Esophagus muscularis mucosa (tissue), 4 donors: ENCODE measurements at regions not wholly inside any gene's neighbourhood (a gene's known extent, or its start where the extent isn't known, plus 50 kb on each side); places are given as distances from the start of the nearest gene placed in this dataset.

Experiments used
- DNase-seq: peaks from one replicate; pipeline ENCODE4 v3.0.0-alpha.2; 2017; ENCODE audit errors: extremely low spot score
- H3K27ac ChIP-seq, 4 donors: fragments of 200-600 bp; sonication (generic); replicated peaks in 1 of 4; 1 replicate in 3 of 4; 2 replicates in 1 of 4; pipeline ENCODE4 v1.5.1; 2016 to 2019; ENCODE audit warnings: mild to moderate bottlenecking in 1 of 4
- H3K27me3 ChIP-seq, 4 donors: fragments of 200-600 bp; sonication (generic); one replicate each; pipeline versions ENCODE4 v1.5.1 to v1.6.0; 2016 to 2019
- H3K36me3 ChIP-seq, 4 donors: fragments of 200-600 bp; sonication (generic); one replicate each; pipeline ENCODE4 v1.5.1; 2016 to 2019
- H3K4me1 ChIP-seq, 4 donors: fragments of 200-600 bp; sonication (generic); one replicate each; pipeline ENCODE4 v1.5.1; 2016 to 2019
- H3K4me3 ChIP-seq, 4 donors: fragments of 200-600 bp; sonication (generic); 1 replicate in 2 of 4; 2 replicates in 2 of 4; pipeline ENCODE4 v1.5.1; 2016 to 2019; ENCODE audit warnings: mild to moderate bottlenecking in 4 of 4, moderate library complexity in 1 of 4
- H3K9me3 ChIP-seq, 4 donors: fragments of 200-600 bp; sonication (generic); 1 replicate in 3 of 4; 2 replicates in 1 of 4; pipeline ENCODE4 v1.5.1; 2016 to 2019
- EP300 ChIP-seq: sonication (generic); formaldehyde crosslinking; IDR thresholded peaks from one replicate; pipeline ENCODE4 v1.6.1; 2017; ENCODE audit warnings: antibody characterized with exemption
- POLR2A ChIP-seq: fragments of 450-650 bp; IDR thresholded peaks from one replicate; pipeline ENCODE4 v1.6.1; 2017; ENCODE audit warnings: antibody characterized with exemption, moderate library complexity, mild to moderate bottlenecking, low read depth
- POLR2AphosphoS5 ChIP-seq, 2 donors: sonication (generic); formaldehyde crosslinking; IDR thresholded peaks; one replicate each; pipeline ENCODE4 v1.6.1; 2017; ENCODE audit warnings: antibody characterized with exemption in 2 of 2
- WGBS: methylation state at CpG from one replicate; pipeline ENCODE4 v1.1.5; 2018; 5-methylcytosine and 5-hydroxymethylcytosine counted together
- intact Hi-C: fragments of 100-400 bp; cut with DNase I; formaldehyde crosslinking; loops from one replicate; pipeline ENCODE4 v1.15.1; 2023
- TF ChIP-seq, protein P1 (sequence below), 3 experiments: fragments of 200-600 bp in 2 of 3; fragments of 450-650 bp in 1 of 3; sonication (generic) in 2 of 3; IDR thresholded peaks; one replicate each; pipeline ENCODE4 v1.5.1; 2017 to 2019; ENCODE audit warnings: antibody characterized with exemption in 3 of 3, mild to moderate bottlenecking in 2 of 3, moderate library complexity in 1 of 3

DNA sequence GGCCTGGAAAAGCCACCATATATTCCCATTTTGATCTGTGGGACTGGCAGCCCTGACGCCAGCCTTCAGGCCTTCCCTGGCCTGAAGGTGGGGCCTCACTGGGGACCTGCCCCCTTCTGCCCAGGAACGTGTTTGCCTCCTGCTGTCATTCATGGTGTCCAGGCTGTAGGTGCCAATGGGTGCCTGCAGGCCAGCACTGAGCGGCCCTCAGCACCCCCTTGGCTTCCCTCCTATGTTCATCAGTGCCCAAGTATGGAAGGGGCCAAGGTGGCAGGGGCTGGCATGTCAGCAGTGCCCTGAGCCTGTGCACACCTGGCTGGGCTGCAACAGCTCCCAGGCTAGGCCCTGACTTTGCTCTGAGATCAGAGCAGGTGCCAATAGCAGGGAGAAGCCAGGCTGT, 800.3 kb upstream of the RAB6C start:
- TF ChIP-seq POLR2A, result no peak
- TF ChIP-seq POLR2AphosphoS5 (IDR thresholded peaks at IDR 0.05), result no peak
- TF ChIP-seq EP300, result no peak
- TF ChIP-seq, protein P1, sequence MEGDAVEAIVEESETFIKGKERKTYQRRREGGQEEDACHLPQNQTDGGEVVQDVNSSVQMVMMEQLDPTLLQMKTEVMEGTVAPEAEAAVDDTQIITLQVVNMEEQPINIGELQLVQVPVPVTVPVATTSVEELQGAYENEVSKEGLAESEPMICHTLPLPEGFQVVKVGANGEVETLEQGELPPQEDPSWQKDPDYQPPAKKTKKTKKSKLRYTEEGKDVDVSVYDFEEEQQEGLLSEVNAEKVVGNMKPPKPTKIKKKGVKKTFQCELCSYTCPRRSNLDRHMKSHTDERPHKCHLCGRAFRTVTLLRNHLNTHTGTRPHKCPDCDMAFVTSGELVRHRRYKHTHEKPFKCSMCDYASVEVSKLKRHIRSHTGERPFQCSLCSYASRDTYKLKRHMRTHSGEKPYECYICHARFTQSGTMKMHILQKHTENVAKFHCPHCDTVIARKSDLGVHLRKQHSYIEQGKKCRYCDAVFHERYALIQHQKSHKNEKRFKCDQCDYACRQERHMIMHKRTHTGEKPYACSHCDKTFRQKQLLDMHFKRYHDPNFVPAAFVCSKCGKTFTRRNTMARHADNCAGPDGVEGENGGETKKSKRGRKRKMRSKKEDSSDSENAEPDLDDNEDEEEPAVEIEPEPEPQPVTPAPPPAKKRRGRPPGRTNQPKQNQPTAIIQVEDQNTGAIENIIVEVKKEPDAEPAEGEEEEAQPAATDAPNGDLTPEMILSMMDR (IDR thresholded peaks at IDR 0.05), result no peak
- no peaks in the 10 kb centered on the region for H3K4me1 ChIP-seq
- intact Hi-C loops, result no loop called here
- no peaks in the 10 kb centered on the region for H3K9me3 ChIP-seq
- no peaks in the 10 kb centered on the region for H3K27me3 ChIP-seq
- DNase-seq, result peak; percentile 82
- no peaks in the 10 kb centered on the region for H3K36me3 ChIP-seq
- no peak overlapping the region for H3K27ac ChIP-seq
- no peak overlapping the region for H3K4me3 ChIP-seq
- WGBS, result 72% methylated on average over 2 of the region's 3 CpGs

DNA sequence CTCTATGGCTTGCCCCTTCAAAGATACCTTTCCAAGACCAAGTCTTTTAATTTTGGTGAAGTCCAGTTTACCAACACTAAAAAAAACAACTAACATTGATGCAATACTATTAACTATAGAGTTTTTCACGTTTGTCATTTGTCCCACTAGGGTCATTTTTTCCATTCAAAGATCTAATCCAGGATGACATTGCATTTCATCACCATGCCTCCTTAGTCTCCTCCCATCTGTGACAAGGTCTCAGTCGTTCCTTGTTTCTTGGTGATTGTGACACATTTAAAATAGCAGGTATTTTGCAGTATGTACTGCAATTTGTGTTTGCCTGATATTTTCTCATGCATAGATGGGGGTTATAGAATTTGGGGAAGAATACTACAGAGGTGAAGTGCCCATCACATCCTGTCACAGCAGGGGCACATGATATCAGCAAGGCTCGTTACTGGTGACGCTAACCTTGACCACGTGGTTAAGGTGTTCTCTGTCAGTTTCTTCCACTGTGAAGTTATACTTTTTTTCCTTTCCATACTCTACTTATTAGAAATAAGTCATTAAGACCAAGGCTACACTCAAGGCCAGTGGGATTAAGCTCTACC, 799.2 kb upstream of the RAB6C start:
- 77% methylated on average over 5 of the region's 5 CpGs for WGBS
- H3K4me1 ChIP-seq, result no peaks in the 10 kb centered on the region
- intact Hi-C loops, result no loop called here

DNA sequence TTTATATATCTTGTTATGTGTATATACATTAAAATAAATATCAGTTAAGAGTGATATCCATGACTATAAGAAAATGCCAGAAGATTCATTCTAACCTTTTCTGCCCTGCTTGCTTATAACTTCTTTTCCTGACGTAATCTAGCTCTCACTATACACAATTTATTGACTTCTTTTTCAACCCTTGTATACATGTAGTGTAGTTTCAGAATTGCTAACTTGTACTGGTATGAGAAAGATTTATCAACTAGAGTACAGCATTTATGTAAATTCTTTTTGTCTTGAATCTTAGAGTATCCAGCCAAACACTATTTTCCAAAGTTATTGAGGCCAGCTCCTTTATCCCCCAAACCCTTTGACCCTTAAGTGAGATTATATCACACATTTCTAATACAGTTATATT, 798.0 kb upstream of the RAB6C start:
- no peaks in the 10 kb centered on the region for H3K4me1 ChIP-seq
- no peaks in the 10 kb centered on the region for H3K27me3 ChIP-seq
- no peaks in the 10 kb centered on the region for H3K36me3 ChIP-seq
- no peak overlapping the region for H3K27ac ChIP-seq
- intact Hi-C loops, result no loop called here
- WGBS, result 85% methylated on average over 1 of the region's 1 CpG
- no peak overlapping the region for H3K4me3 ChIP-seq
- H3K9me3 ChIP-seq, result no peaks in the 10 kb centered on the region
- TF ChIP-seq EP300 (no peak), POLR2AphosphoS5 (IDR thresholded peaks at IDR 0.05) (no peak), POLR2A (no peak)
- TF ChIP-seq, protein P1 (IDR thresholded peaks at IDR 0.05), result no peak
- no peak for DNase-seq

More for the DNA sequence above, 799.2 kb upstream of the RAB6C start:
- H3K9me3 ChIP-seq, result no peaks in the 10 kb centered on the region
- DNase-seq, result peak; percentile 50
- TF ChIP-seq, protein P1 (IDR thresholded peaks at IDR 0.05), result no peak
- no peak for TF ChIP-seq POLR2A
- TF ChIP-seq EP300, result no peak
- TF ChIP-seq POLR2AphosphoS5 (IDR thresholded peaks at IDR 0.05), result no peak
- H3K36me3 ChIP-seq, result no peaks in the 10 kb centered on the region
- H3K27me3 ChIP-seq, result no peaks in the 10 kb centered on the region
- H3K4me3 ChIP-seq, result no peak overlapping the region
- no peak overlapping the region for H3K27ac ChIP-seq

DNA sequence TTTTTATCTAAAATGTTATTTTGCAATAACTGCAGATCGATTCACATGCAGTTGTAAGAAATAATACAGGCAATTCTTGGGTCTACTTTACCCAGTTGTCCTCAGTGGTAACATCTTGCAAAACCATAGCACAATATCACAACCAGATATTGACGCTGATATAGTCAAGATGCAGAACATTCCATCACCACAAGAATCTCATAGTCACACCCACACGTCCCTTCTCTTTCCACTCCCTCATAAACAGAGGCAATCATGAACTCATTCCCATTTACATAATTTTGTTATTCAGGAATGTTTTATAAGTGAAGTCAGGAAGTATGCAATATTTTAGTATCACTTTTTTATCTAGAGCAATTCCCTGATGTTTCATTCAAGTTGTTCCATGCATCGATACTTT, 797.5 kb upstream of the RAB6C start:
- Histone ChIP-seq H3K9me3 (no peaks in the 10 kb centered on the region), H3K4me1 (no peaks in the 10 kb centered on the region), H3K4me3 (no peak overlapping the region), H3K27ac (no peak overlapping the region), H3K27me3 (no peaks in the 10 kb centered on the region), H3K36me3 (no peaks in the 10 kb centered on the region)
- 82% methylated on average over 4 of the region's 4 CpGs for WGBS
- no peak for DNase-seq
- TF ChIP-seq, protein P1 (IDR thresholded peaks at IDR 0.05), result no peak
- no peak for TF ChIP-seq EP300
- intact Hi-C loops, result no loop called here

DNA sequence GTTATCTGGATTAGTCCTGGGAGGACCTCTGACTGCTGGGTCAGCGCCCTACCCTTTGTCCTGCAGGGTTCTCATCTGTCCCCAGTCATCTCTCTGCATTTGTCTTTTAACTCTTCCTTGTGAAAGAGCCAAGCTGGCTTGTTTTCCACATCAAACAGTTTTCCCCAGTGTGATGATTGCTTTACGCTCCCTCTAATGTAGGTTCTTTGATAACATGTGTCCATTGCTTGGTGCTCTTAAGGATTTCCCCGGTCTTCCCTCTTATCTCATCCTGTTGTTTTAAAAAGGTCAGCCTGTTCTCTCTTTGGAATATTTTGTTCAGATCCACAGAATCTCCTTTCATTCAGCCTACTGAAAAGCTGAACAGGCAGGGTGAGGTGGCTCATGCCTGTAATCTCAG, 792.1 kb upstream of the RAB6C start:
- Histone ChIP-seq H3K4me1 (no peaks in the 10 kb centered on the region), H3K36me3 (no peaks in the 10 kb centered on the region), H3K27ac (no peak overlapping the region), H3K9me3 (no peaks in the 10 kb centered on the region), H3K27me3 (peaks cover 0 to 9% (median 0%) of the 10 kb centered on the region in 4 donors), H3K4me3 (no peak overlapping the region)
- intact Hi-C loops, result no loop called here
- TF ChIP-seq POLR2AphosphoS5 (IDR thresholded peaks at IDR 0.05) (no peak), EP300 (no peak), POLR2A (no peak)
- TF ChIP-seq, protein P1 (IDR thresholded peaks at IDR 0.05), result no peak
- WGBS, result 96% methylated on average over 3 of the region's 3 CpGs
- no peak for DNase-seq
